ENCODE measurements at regions not wholly inside any gene's neighbourhood (a gene's known extent, or its start where the extent isn't known, plus 50 kb on each side); places are given as distances from the start of the nearest gene placed in this dataset.

DNA sequence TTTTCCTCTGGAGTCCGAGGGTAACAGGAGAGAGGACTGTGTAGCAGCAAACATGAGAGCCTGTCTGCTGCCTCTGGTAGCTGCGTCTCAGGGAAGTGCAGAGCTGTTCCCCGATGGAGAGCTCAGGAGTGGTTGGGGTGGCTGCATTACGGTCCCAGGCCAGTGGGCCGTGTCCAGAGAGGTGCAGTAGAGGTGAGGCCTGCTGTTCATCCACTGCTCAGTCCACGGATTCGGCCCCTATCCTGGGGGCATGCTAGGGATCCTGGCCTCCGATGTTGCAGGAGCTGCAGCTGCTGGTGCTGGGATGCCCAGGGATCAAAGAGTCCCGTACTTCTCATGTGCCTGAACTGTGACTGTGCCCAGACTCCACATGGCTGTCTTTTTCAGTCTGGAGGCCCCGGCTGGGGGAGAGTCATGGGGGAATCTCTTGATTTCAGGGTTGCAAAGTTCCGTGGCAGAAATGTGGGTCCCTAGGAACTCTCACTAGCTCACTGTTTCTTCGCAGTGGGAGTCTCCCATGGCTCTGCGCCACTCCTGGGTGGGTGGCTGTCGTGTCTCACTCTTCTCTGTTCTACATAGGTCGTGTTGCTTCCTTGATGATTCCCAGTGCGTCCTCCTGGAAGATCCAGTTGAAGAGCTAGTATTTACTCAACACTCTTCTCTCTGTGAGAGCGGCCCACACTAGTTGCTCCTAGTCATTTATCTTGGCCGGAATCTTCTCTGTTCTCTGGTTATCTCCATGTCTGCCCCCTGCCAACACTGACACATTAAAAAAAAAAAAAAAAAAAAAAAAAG, 109.5 kb upstream of the CENPE start:
- BruUV-seq (replicated peaks): TSS peak; percentile 40
- ATAC-seq: peak; percentile 75
- Histone ChIP-seq H3K36me3 (replicated peaks in 1 of 2; ENCODE audit: control insufficient read depth in 1 of 2, insufficient read depth in 2 of 2, low read length in 2 of 2) (no peaks in the 10 kb centered on the region), H3K27me3 (ENCODE audit: control insufficient read depth in 1 of 2, insufficient read depth in 2 of 2, low read length in 2 of 2) (no peaks in the 10 kb centered on the region), H3K9me3 (ENCODE audit: low read length) (no peaks in the 10 kb centered on the region), H4K20me1 (ENCODE audit: insufficient read depth, low read length) (no peaks in the 10 kb centered on the region), H3K27ac (ENCODE audit: extremely low read length, insufficient read depth, low read length) (peak overlapping the region; percentile 49), H3K9ac (ENCODE audit: insufficient read depth, low read depth, low read length) (peak overlapping the region; percentile 44), H3K79me2 (ENCODE audit: insufficient read depth, low read length) (peaks cover 2% of the 10 kb centered on the region), H2AFZ (ENCODE audit: low read length) (no peak overlapping the region), H3K4me2 (ENCODE audit: low read depth, low read length) (peak overlapping the region; percentile 76), H3K4me3 (replicated peaks in 1 of 3; ENCODE audit: insufficient read depth in 1 of 3, low read depth in 2 of 3, low read length in 3 of 3) (peak overlapping the region; percentile 54 to 69 (median 55); a peak in 5 of 6 replicates), H3K4me1 (ENCODE audit: insufficient read depth, low read length) (peaks cover 33% of the 10 kb centered on the region)
- WGBS (ENCODE audit: low lambda C conversion rate): 67% methylated on average over 13 of the region's 18 CpGs
- ChIA-PET POLR2A (interaction anchor here (0.7 to 1.5 kb wide), 2 partner anchors 16 to 51 kb away, joined by 3 to 4 read pairs; no protein-coding TSS in a partner anchor), CTCF (ENCODE audit: low intra/inter-chr PET ratio, low total read pairs) (no interaction called here)
- intact Hi-C loops (cut with micrococcal nuclease; ENCODE audit: unreplicated experiment) (loop anchor here (2.0 to 5.0 kb wide), 3 partner anchors 35 to 109 kb away; partner anchors contain the start of gene CENPE), in situ Hi-C loops (cut with HindIII; ENCODE audit: extremely low pct_ligation_motif_present, low pct_unique_long_range_greater_than_20kb) (no loop called here)
- DNase-seq (ENCODE audit: low spot score): no peak
- FAIRE-seq: no peak
- TF ChIP-seq MXD4 (CRISPR knock-in tag; IDR thresholded peaks at IDR 0.05) (no peak), FOXO1 (CRISPR knock-in tag; IDR thresholded peaks at IDR 0.05) (no peak), EED (CRISPR knock-in tag; IDR thresholded peaks at IDR 0.05) (peak; percentile 32; the same call in 1 of the 2 replicates), NRL (CRISPR knock-in tag; IDR thresholded peaks at IDR 0.05; ENCODE audit: borderline replicate concordance) (0 out of 2 replicates have a peak, but pooled peaks have one; percentile 7), ZSCAN29 (CRISPR knock-in tag; conservative IDR thresholded peaks at IDR 0.05) (no peak), ZNF580 (CRISPR knock-in tag; IDR thresholded peaks at IDR 0.05; ENCODE audit: borderline replicate concordance, low read depth) (no peak), NFKB2 (CRISPR knock-in tag; IDR thresholded peaks at IDR 0.05; ENCODE audit: borderline replicate concordance) (no peak), ZNF296 (CRISPR knock-in tag; conservative IDR thresholded peaks at IDR 0.05) (no peak), GZF1 (CRISPR knock-in tag; IDR thresholded peaks at IDR 0.05) (no peak), ZBTB10 (CRISPR knock-in tag; IDR thresholded peaks at IDR 0.05; ENCODE audit: borderline replicate concordance) (no peak), ZNF549 (CRISPR knock-in tag; IDR thresholded peaks at IDR 0.05) (no peak), ZNF619 (CRISPR knock-in tag; IDR thresholded peaks at IDR 0.05) (0 out of 2 replicates have a peak, but pooled peaks have one; percentile 2), TSC22D2 (CRISPR knock-in tag; IDR thresholded peaks at IDR 0.05; ENCODE audit: borderline replicate concordance) (no peak), ZNF569 (CRISPR knock-in tag; IDR thresholded peaks at IDR 0.05; ENCODE audit: borderline replicate concordance) (no peak), ZMAT3 (CRISPR knock-in tag; conservative IDR thresholded peaks at IDR 0.05) (no peak), ZSCAN20 (CRISPR knock-in tag; IDR thresholded peaks at IDR 0.05; ENCODE audit: borderline replicate concordance) (no peak), ZNF160 (CRISPR knock-in tag; IDR thresholded peaks at IDR 0.05) (no peak), ZNF292 (CRISPR knock-in tag; IDR thresholded peaks at IDR 0.05; ENCODE audit: borderline replicate concordance, low read depth) (no peak)
- TF ChIP-seq, protein P1, sequence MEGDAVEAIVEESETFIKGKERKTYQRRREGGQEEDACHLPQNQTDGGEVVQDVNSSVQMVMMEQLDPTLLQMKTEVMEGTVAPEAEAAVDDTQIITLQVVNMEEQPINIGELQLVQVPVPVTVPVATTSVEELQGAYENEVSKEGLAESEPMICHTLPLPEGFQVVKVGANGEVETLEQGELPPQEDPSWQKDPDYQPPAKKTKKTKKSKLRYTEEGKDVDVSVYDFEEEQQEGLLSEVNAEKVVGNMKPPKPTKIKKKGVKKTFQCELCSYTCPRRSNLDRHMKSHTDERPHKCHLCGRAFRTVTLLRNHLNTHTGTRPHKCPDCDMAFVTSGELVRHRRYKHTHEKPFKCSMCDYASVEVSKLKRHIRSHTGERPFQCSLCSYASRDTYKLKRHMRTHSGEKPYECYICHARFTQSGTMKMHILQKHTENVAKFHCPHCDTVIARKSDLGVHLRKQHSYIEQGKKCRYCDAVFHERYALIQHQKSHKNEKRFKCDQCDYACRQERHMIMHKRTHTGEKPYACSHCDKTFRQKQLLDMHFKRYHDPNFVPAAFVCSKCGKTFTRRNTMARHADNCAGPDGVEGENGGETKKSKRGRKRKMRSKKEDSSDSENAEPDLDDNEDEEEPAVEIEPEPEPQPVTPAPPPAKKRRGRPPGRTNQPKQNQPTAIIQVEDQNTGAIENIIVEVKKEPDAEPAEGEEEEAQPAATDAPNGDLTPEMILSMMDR (CRISPR knock-in tag; IDR thresholded peaks at IDR 0.05): 0 out of 2 replicates have a peak, but pooled peaks have one; percentile 1

Measured in HepG2 (cell line).